Progenitor cell of endocrine pancreas (in vitro differentiated cells): ENCODE measurements at regions not wholly inside any gene's neighbourhood (a gene's known extent, or its start where the extent isn't known, plus 50 kb on each side); places are given as distances from the start of the nearest gene placed in this dataset.

ENCODE experiments used
- DNase-seq: peaks from one replicate; pipeline ENCODE4 v3.0.0; 2021; ENCODE audit warnings: low spot score; ENCODE audit not compliant: unreplicated experiment
- H3K27ac Mint-ChIP-seq: 2 replicates; pipeline ENCODE4 v1.8.0; 2021; ENCODE audit warnings: mild to moderate bottlenecking, moderate library complexity, mixed read lengths
- H3K27me3 Mint-ChIP-seq: 2 replicates; pipeline ENCODE4 v1.8.0; 2021; ENCODE audit warnings: mixed read lengths
- H3K36me3 Mint-ChIP-seq: 2 replicates; pipeline ENCODE4 v1.8.0; 2022; ENCODE audit warnings: mixed read lengths; ENCODE audit not compliant: insufficient read depth
- H3K4me1 Mint-ChIP-seq: 2 replicates; pipeline ENCODE4 v1.8.0; 2021; ENCODE audit warnings: low read depth, mixed read lengths
- H3K4me3 Mint-ChIP-seq: 2 replicates; pipeline ENCODE4 v1.8.0; 2021; ENCODE audit warnings: low read depth, mild to moderate bottlenecking, moderate library complexity, mixed read lengths
- H3K9me3 Mint-ChIP-seq: 2 replicates; pipeline ENCODE4 v1.8.0; 2021; ENCODE audit warnings: low read depth, mixed read lengths
- CTCF ChIP-seq: fragments of 200-600 bp; sonication (generic); IDR thresholded peaks from one replicate; pipeline ENCODE4 v1.5.0; 2021; ENCODE audit warnings: antibody characterized with exemption, mild to moderate bottlenecking; ENCODE audit not compliant: unreplicated experiment

DNA sequence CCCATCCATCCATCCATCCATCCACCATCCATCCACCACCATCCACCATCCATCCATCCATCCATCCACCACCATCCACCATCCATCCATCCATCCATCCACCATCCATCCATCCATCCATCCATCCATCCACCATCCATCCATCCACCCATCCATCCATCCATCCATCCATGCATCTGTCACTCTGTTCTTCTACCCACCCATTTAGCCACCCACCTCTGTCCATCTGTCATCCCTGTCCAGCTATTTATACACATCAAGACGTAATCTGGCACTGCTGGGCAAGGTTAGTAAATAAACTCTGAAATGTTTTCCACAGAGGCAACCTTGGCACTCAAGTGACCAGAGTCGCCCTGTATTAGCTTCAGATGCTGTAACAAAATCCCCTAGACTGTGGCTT lies 120.9 kb downstream of the RTP5 start:
- TF ChIP-seq CTCF, result no peak
- H3K4me1 Mint-ChIP-seq, result no peaks in the 10 kb centered on the region
- H3K9me3 Mint-ChIP-seq, result no peaks in the 10 kb centered on the region
- no peak overlapping the region for H3K4me3 Mint-ChIP-seq
- no peak for DNase-seq
- H3K27ac Mint-ChIP-seq, result no peak overlapping the region
- H3K36me3 Mint-ChIP-seq, result no peaks in the 10 kb centered on the region
- H3K27me3 Mint-ChIP-seq, result no peaks in the 10 kb centered on the region

GRCh38 chr2:241991299-241991698 lies 121.8 kb downstream of the RTP5 start:
- H3K27me3 Mint-ChIP-seq, result no peaks in the 10 kb centered on the region
- no peak for TF ChIP-seq CTCF
- H3K4me1 Mint-ChIP-seq, result no peaks in the 10 kb centered on the region
- no peak for DNase-seq
- no peak overlapping the region for H3K4me3 Mint-ChIP-seq
- H3K9me3 Mint-ChIP-seq, result no peaks in the 10 kb centered on the region
- H3K36me3 Mint-ChIP-seq, result no peaks in the 10 kb centered on the region
- H3K27ac Mint-ChIP-seq, result no peak overlapping the region

- no peak overlapping the region for H3K4me3 Mint-ChIP-seq
- H3K9me3 Mint-ChIP-seq, result no peaks in the 10 kb centered on the region
- DNase-seq, result no peak
- no peaks in the 10 kb centered on the region for H3K36me3 Mint-ChIP-seq
- peaks cover 8% of the 10 kb centered on the region for H3K27me3 Mint-ChIP-seq
- no peaks in the 10 kb centered on the region for H3K4me1 Mint-ChIP-seq
- H3K27ac Mint-ChIP-seq, result no peak overlapping the region
- TF ChIP-seq CTCF, result no peak
Observed at GRCh38 chr2:241992753-241993152, 123.2 kb downstream of the RTP5 start.

DNA sequence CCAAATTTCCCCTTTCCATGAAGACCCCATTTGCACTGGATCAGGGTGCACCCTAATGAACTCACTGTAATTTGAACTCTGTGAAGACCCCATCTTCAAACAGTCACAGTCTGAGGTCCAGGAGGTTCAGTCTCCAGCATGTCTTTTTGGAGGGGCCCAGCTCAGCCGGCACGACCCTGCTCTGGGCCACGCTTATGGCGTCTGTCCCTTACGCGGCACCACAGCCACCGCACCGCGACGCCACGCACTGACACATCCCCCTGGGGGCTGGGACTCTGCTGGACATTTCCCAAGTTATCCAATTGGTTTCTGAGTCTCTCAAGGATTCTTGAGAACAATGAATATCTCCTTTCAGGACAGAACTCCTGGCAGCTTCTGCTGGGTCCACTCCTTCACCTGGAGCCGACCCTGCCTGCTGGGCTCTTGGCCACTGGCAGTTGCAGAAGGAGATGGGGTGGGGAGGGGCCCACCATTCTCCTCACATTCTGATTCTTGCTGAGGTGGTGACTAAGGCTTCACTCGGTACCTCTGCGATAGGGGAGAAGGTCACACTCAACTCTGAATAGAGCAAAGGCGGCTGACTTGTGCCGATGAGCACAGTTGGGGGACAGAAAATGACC lies 124.0 kb downstream of the RTP5 start:
- H3K36me3 Mint-ChIP-seq, result no peaks in the 10 kb centered on the region
- no peak overlapping the region for H3K4me3 Mint-ChIP-seq
- H3K4me1 Mint-ChIP-seq, result no peaks in the 10 kb centered on the region
- H3K27me3 Mint-ChIP-seq, result peaks cover 11% of the 10 kb centered on the region
- no peaks in the 10 kb centered on the region for H3K9me3 Mint-ChIP-seq
- H3K27ac Mint-ChIP-seq, result no peak overlapping the region
- TF ChIP-seq CTCF, result no peak
- DNase-seq, result no peak

DNA sequence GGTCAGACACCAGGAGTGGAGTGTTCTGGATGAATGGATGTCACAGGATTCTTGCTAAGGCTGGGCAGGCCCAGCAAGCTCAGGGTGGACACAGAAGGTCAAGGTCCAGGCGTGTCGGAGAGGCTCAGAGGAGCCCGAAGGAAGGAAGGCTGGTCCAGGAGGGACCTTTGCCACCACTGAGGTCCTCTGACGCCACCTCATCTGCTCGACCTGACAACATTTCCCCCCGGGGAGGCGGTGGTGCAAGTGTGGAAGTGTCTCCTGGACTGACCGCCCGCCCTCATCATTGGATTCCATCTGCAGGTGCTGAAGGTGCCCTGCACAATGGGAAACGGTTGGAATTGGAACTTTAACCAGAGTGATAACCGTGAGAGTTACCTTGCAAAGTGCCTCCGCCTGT lies 124.6 kb downstream of the RTP5 start:
- Mint-ChIP-seq H3K4me3 (no peak overlapping the region), H3K36me3 (no peaks in the 10 kb centered on the region), H3K27me3 (peaks cover 11% of the 10 kb centered on the region), H3K27ac (no peak overlapping the region), H3K9me3 (no peaks in the 10 kb centered on the region), H3K4me1 (no peaks in the 10 kb centered on the region)
- DNase-seq, result no peak
- TF ChIP-seq CTCF, result no peak
